ENCODE measurements at regions not wholly inside any gene's neighbourhood (a gene's known extent, or its start where the extent isn't known, plus 50 kb on each side); places are given as distances from the start of the nearest gene placed in this dataset.

DNA sequence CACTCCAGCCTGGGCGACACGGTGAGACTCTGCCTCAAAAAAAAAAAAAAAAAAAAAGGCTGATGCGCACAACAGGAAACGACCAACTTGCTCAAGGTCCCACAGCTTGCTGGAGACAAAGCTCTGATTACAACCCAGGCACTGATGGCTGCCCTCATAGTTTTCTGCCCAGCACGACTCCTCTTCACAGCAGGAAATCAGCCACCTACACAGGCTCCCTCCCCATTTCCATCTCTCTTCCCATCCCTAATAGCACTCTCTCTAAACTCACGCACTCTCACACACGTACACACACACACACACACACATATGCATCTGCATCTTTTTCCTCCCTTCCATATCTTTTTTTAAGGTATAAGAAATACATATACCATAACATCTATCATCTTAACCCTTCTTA, 153.5 kb upstream of the SOD1 start:
- Histone ChIP-seq H3K4me1 (ENCODE audit: control insufficient read depth, insufficient read depth, low read length) (no peaks in the 10 kb centered on the region), H3K9ac (ENCODE audit: low read length) (no peak overlapping the region), H3K4me3 (ENCODE audit: low read length) (no peak overlapping the region), H3K36me3 (ENCODE audit: control insufficient read depth, insufficient read depth, low read length) (no peaks in the 10 kb centered on the region), H3K27me3 (ENCODE audit: control insufficient read depth, insufficient read depth, low read length) (no peaks in the 10 kb centered on the region), H3K9me3 (ENCODE audit: control insufficient read depth, low read length) (no peaks in the 10 kb centered on the region)

DNA sequence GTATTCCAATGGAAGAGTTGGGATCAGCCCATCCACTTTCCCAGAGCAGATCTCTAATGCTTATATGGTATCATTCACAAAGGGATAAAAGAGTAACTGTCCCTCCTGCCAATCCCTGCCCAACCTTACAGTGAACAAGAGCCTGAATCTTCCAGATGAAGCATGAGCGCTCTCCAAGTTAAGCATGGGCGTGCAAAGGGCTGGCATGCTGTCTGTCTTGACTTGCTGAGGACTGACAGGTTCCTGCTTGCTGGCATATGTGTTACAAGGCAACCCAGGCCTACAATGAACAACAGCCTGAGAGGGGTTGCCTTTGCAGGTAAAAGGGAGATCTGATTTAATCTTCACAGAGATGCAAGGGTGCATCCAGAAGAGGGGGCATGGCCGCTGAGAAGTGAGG, 155.6 kb upstream of the SOD1 start:
- Histone ChIP-seq H3K4me3 (ENCODE audit: low read length) (no peak overlapping the region), H3K36me3 (ENCODE audit: control insufficient read depth, insufficient read depth, low read length) (no peaks in the 10 kb centered on the region), H3K27me3 (ENCODE audit: control insufficient read depth, insufficient read depth, low read length) (no peaks in the 10 kb centered on the region), H3K9ac (ENCODE audit: low read length) (no peak overlapping the region), H3K4me1 (ENCODE audit: control insufficient read depth, insufficient read depth, low read length) (no peaks in the 10 kb centered on the region), H3K9me3 (ENCODE audit: control insufficient read depth, low read length) (no peaks in the 10 kb centered on the region)

DNA sequence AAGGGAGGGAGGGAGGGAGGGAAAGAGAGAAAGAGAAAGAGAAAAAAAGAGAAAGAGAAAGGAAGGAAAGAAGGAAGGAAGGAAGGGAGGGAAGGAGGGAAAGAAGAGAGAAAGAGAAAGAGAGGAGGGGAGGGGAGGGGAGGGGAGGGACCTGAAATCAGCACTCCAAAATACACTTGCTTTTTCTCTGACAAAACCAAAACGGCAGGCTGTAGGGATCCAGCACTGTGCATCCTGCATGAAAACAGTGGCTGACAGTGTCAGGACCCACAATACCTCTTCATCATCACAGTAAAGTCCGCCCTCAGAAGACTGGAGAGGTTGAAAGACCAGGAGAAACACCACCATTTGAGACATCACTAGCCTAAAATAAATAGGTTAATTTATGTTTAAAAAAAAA, 156.0 kb upstream of the SOD1 start:
- H3K36me3 ChIP-seq (ENCODE audit: control insufficient read depth, insufficient read depth, low read length) = no peaks in the 10 kb centered on the region
- no peaks in the 10 kb centered on the region for H3K27me3 ChIP-seq (ENCODE audit: control insufficient read depth, insufficient read depth, low read length)
- no peak overlapping the region for H3K4me3 ChIP-seq (ENCODE audit: low read length)
- no peaks in the 10 kb centered on the region for H3K9me3 ChIP-seq (ENCODE audit: control insufficient read depth, low read length)
- no peaks in the 10 kb centered on the region for H3K4me1 ChIP-seq (ENCODE audit: control insufficient read depth, insufficient read depth, low read length)
- no peak overlapping the region for H3K9ac ChIP-seq (ENCODE audit: low read length)

DNA sequence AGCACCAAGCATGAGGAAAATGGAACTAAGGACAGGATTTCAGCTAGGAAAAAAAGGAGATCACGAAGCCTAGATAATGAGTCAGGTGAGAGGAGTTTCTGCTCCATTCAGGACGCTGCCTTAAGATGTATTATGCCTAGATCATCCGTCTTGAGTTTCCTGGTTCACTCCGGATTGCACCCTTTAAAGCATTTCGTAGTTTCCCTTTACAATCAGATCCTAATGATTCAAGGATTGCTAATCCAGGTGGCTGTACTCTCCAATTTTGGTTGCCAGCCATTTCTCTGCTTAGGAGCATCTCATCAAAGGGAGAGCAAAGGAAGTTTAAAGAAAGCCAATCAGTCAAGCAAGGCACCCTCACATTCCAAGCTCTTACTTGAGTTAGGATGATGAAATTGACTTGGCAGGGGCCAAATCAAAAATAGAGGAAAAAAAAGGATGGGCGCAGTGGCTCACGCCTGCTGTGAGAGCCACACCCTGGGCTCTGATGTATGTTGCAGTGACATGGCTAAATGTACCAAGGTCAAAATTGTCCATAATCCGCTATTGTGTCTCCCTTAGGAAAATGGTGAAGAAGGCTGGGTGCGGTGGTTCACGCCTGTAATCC, 156.9 kb upstream of the SOD1 start:
- Histone ChIP-seq H3K9me3 (ENCODE audit: control insufficient read depth, low read length) (no peaks in the 10 kb centered on the region), H3K27me3 (ENCODE audit: control insufficient read depth, insufficient read depth, low read length) (no peaks in the 10 kb centered on the region), H3K9ac (ENCODE audit: low read length) (no peak overlapping the region), H3K4me3 (ENCODE audit: low read length) (no peak overlapping the region), H3K4me1 (ENCODE audit: control insufficient read depth, insufficient read depth, low read length) (no peaks in the 10 kb centered on the region), H3K36me3 (ENCODE audit: control insufficient read depth, insufficient read depth, low read length) (no peaks in the 10 kb centered on the region)

DNA sequence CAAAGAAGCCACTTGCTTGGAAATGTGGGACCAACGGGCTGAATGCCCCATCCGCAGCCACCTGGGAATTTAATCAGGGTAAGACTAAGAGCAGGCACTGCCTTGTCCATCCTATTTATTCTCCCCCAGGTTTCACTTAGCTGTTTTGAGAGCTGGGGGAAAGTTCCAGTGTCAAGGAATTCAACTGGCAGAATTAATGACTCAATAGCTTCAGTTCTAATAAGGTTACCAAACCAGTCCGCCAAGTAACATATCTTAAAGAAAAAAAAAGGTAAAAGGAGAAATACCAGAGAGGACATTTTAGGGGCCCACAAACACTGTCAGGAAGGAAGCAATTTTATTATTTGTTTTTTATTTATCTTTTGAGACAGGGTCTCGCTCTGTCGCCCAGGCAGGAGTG, 157.6 kb upstream of the SOD1 start:
- Histone ChIP-seq H3K9ac (ENCODE audit: low read length) (no peak overlapping the region), H3K27me3 (ENCODE audit: control insufficient read depth, insufficient read depth, low read length) (no peaks in the 10 kb centered on the region), H3K4me1 (ENCODE audit: control insufficient read depth, insufficient read depth, low read length) (no peaks in the 10 kb centered on the region), H3K36me3 (ENCODE audit: control insufficient read depth, insufficient read depth, low read length) (no peaks in the 10 kb centered on the region), H3K4me3 (ENCODE audit: low read length) (no peak overlapping the region), H3K9me3 (ENCODE audit: control insufficient read depth, low read length) (no peaks in the 10 kb centered on the region)

DNA sequence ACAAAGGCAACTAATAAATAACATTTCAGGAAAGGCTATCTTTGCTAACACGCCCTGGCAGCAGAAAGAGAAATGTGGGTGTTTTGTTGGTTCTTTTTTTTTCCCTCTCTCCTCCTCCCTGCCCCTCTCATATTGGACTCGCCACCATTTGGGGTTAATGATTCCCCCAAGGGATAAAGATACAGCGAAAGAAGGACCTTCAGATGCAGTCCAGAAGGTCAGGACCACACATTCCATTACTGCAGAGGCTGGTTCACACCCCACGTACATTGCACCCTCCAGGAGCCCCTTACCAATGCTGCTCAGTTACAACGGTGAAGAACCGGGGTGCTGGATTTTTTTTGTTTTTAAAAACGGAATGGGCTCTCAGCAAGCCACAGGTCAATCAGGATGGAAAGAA, 156.9 kb upstream of the TIAM1 start:
- Histone ChIP-seq H3K4me1 (ENCODE audit: control insufficient read depth, insufficient read depth, low read length) (no peaks in the 10 kb centered on the region), H3K9me3 (ENCODE audit: control insufficient read depth, low read length) (no peaks in the 10 kb centered on the region), H3K9ac (ENCODE audit: low read length) (no peak overlapping the region), H3K4me3 (ENCODE audit: low read length) (no peak overlapping the region), H3K36me3 (ENCODE audit: control insufficient read depth, insufficient read depth, low read length) (no peaks in the 10 kb centered on the region), H3K27me3 (ENCODE audit: control insufficient read depth, insufficient read depth, low read length) (no peaks in the 10 kb centered on the region)

DNA sequence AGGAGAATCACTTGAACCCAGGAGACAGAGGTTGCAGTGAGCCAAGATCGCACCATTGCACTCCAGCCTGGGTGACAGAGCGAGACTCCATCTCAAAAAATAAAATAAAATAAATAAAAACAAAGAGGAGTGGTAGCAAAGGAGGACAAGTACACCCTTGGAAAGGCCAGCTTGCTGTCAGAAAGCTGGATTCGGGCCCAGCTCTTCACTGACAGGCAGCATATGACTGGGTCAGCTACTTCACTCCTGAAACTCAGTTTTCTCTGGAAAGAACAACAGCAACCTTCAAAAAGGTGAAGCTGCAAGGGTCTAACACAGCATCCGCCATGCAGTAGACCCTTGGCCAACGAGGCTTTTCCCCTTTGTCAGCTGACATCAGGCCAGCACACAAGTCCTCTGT, 156.0 kb upstream of the TIAM1 start:
- Histone ChIP-seq H3K9me3 (ENCODE audit: control insufficient read depth, low read length) (no peaks in the 10 kb centered on the region), H3K27me3 (ENCODE audit: control insufficient read depth, insufficient read depth, low read length) (no peaks in the 10 kb centered on the region), H3K4me1 (ENCODE audit: control insufficient read depth, insufficient read depth, low read length) (no peaks in the 10 kb centered on the region), H3K4me3 (ENCODE audit: low read length) (no peak overlapping the region), H3K36me3 (ENCODE audit: control insufficient read depth, insufficient read depth, low read length) (no peaks in the 10 kb centered on the region), H3K9ac (ENCODE audit: low read length) (no peak overlapping the region)

DNA sequence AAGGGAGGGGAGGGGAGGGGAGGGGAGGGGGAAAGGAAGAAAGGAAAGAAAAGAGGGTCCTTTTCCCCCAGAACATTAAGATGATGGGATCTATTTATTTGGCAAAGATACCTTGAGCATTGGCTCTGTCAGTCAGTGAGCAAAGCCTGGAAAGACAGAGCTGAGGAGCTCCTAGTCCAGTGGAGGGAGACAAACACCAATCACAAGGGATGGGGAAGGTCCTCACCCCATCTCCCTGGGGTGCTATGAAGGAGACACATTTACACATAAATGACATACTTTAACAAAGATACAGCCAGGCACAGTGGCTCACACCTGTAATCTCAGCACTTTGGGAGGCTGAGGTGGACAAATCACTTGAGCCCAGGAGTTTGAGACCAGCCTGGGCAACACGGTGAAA, 154.9 kb upstream of the TIAM1 start:
- Histone ChIP-seq H3K9ac (ENCODE audit: low read length) (no peak overlapping the region), H3K4me3 (ENCODE audit: low read length) (no peak overlapping the region), H3K9me3 (ENCODE audit: control insufficient read depth, low read length) (no peaks in the 10 kb centered on the region), H3K27me3 (ENCODE audit: control insufficient read depth, insufficient read depth, low read length) (no peaks in the 10 kb centered on the region), H3K36me3 (ENCODE audit: control insufficient read depth, insufficient read depth, low read length) (no peaks in the 10 kb centered on the region), H3K4me1 (ENCODE audit: control insufficient read depth, insufficient read depth, low read length) (no peaks in the 10 kb centered on the region)

DNA sequence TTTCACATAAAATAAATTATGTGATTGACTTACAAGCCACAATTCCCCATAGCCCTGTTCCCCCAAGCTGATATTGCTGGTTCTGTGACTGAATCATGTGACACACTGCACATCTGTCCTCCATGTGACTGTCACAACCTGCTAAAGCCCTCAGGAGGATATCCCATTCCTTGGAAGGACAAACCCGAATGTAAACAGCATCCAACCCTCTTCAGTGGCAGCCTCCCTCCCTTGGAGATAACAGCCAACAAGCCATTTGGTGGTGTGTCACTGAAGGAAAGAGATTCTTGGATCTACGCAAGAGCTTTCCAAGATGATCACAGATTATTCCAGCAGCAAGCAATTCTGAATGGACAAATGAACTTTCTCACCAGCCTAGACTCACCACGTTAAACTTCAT, 153.9 kb upstream of the TIAM1 start:
- Histone ChIP-seq H3K9ac (ENCODE audit: low read length) (no peak overlapping the region), H3K9me3 (ENCODE audit: control insufficient read depth, low read length) (no peaks in the 10 kb centered on the region), H3K4me1 (ENCODE audit: control insufficient read depth, insufficient read depth, low read length) (no peaks in the 10 kb centered on the region), H3K36me3 (ENCODE audit: control insufficient read depth, insufficient read depth, low read length) (no peaks in the 10 kb centered on the region), H3K4me3 (ENCODE audit: low read length) (no peak overlapping the region), H3K27me3 (ENCODE audit: control insufficient read depth, insufficient read depth, low read length) (no peaks in the 10 kb centered on the region)

DNA sequence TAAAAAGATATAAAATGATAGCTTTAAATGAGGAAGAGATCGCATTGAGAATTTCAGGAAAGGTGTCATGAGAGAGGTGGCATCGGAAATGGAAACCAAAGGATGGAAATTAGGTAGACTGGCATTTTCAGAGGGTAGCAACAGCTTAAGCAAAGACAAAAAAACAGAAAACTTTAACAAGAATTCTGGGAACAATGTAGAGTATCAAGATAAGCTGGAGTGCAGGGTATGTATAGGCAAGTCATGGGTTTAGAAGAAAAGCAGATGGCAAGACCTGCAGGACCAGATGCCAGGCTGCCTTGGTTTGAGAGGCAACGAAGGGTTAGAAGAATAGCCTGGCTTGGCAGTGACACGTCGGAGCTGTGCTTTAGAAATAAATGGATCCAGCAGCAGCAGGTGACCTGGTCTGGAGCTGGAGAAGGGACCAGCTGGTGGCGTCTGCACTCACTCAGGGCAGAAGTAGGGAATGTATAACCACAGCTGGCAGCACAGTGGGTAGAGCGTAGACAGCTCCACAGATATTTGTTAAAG, 149.4 kb upstream of the TIAM1 start:
- no peak overlapping the region for H3K4me3 ChIP-seq (ENCODE audit: low read length)

DNA sequence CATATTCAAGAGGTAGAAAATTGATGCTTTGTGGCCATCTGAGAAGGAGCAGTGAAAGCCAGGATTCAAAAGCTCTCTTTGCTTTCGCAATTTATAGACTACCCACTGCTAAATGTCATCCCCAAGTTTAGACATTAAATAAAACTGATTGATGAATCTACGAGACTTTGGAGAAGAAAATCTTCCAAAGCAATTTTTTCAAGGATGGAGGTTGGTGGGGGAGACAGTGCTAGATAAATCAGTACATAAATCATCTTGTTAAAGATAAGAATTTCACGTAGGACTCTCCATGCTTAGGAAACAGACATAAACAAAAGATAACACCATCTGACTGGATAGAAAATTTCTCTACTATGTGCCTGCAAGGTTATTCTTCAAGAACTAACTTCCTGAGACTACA, 147.6 kb upstream of the TIAM1 start:
- Histone ChIP-seq H3K27me3 (ENCODE audit: control insufficient read depth, insufficient read depth, low read length) (no peaks in the 10 kb centered on the region), H3K9ac (ENCODE audit: low read length) (no peak overlapping the region), H3K4me3 (ENCODE audit: low read length) (no peak overlapping the region), H3K36me3 (ENCODE audit: control insufficient read depth, insufficient read depth, low read length) (no peaks in the 10 kb centered on the region), H3K4me1 (ENCODE audit: control insufficient read depth, insufficient read depth, low read length) (no peaks in the 10 kb centered on the region), H3K9me3 (ENCODE audit: control insufficient read depth, low read length) (no peaks in the 10 kb centered on the region)

More for the DNA sequence above, 149.4 kb upstream of the TIAM1 start:
- H3K4me1 ChIP-seq (ENCODE audit: control insufficient read depth, insufficient read depth, low read length) = no peaks in the 10 kb centered on the region
- no peaks in the 10 kb centered on the region for H3K9me3 ChIP-seq (ENCODE audit: control insufficient read depth, low read length)
- H3K27me3 ChIP-seq (ENCODE audit: control insufficient read depth, insufficient read depth, low read length) = no peaks in the 10 kb centered on the region
- no peaks in the 10 kb centered on the region for H3K36me3 ChIP-seq (ENCODE audit: control insufficient read depth, insufficient read depth, low read length)
- no peak overlapping the region for H3K9ac ChIP-seq (ENCODE audit: low read length)

DNA sequence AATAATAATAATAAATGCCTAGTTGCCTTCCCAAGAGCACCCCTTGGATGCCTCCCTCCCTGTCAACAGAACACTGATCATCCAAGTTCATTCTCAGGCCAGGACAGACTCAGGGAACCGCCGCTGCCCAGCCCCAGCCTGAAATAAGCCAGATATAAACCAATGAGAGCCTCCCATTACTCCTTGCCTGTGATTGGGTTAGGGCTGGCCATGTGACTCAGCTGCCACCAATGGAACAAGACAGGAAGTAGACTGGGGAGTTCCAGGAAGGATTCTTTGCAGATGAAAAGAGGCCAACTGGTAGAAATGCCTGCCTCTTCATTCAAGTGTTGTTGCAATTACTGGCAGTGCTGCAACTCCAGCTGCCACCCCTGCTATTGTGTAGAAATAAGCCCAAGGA, 146.4 kb upstream of the TIAM1 start:
- H3K4me3 ChIP-seq (ENCODE audit: low read length) = no peak overlapping the region
- H3K9ac ChIP-seq (ENCODE audit: low read length) = no peak overlapping the region
- H3K27me3 ChIP-seq (ENCODE audit: control insufficient read depth, insufficient read depth, low read length) = no peaks in the 10 kb centered on the region
- H3K36me3 ChIP-seq (ENCODE audit: control insufficient read depth, insufficient read depth, low read length) = no peaks in the 10 kb centered on the region
- no peaks in the 10 kb centered on the region for H3K9me3 ChIP-seq (ENCODE audit: control insufficient read depth, low read length)
- H3K4me1 ChIP-seq (ENCODE audit: control insufficient read depth, insufficient read depth, low read length) = no peaks in the 10 kb centered on the region

DNA sequence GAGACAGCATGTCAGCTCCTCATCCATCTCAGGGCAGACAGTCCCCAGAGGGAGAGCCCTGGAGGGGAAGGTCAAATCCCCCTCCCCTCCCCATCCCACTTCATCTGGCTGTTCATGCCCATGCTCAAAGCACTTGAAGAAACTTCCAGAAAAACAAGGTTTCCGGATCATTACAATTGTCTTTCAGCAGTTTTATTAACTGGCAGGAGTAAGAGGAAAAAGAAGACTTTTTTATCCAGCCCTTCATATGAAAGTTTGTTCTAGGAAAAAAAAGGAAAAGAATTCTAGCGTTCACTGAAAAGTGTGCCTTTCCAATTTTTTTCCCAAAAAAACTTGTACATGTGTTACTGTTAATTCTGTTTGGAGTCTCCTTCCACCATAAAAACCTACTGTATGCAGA, 145.7 kb upstream of the TIAM1 start:
- no peaks in the 10 kb centered on the region for H3K9me3 ChIP-seq (ENCODE audit: control insufficient read depth, low read length)
- no peaks in the 10 kb centered on the region for H3K4me1 ChIP-seq (ENCODE audit: control insufficient read depth, insufficient read depth, low read length)
- no peaks in the 10 kb centered on the region for H3K36me3 ChIP-seq (ENCODE audit: control insufficient read depth, insufficient read depth, low read length)
- H3K9ac ChIP-seq (ENCODE audit: low read length) = no peak overlapping the region
- no peak overlapping the region for H3K4me3 ChIP-seq (ENCODE audit: low read length)
- H3K27me3 ChIP-seq (ENCODE audit: control insufficient read depth, insufficient read depth, low read length) = no peaks in the 10 kb centered on the region
